Cerebellar nuclear complex (tissue), 1 donor: ENCODE measurements at regions not wholly inside any gene's neighbourhood (a gene's known extent, or its start where the extent isn't known, plus 50 kb on each side); places are given as distances from the start of the nearest gene placed in this dataset.

Experiments
- DNase-seq, 2 experiments: peaks; one replicate each; lab custom pipeline; 2025; lab: John Stamatoyannopoulos, UW

- no peak for DNase-seq
Measured at GRCh38 chr15:48040166-48040817, 80.5 kb upstream of the SLC24A5 start.

GRCh38 chr15:48041454-48041853 is 79.3 kb upstream of the SLC24A5 start:
- no peak for DNase-seq

GRCh38 chr15:48046813-48047438 is 73.9 kb upstream of the SLC24A5 start:
- DNase-seq = no peak

- no peak for DNase-seq
Measured at GRCh38 chr15:48049736-48050135, 71.1 kb upstream of the SLC24A5 start.

- no peak for DNase-seq
Measured at GRCh38 chr15:48052946-48053345, 67.8 kb upstream of the SLC24A5 start.

GRCh38 chr15:48058371-48058770 is 62.4 kb upstream of the SLC24A5 start:
- no peak for DNase-seq

- DNase-seq = no peak
Measured at GRCh38 chr15:48059791-48060190, 61.0 kb upstream of the SLC24A5 start.

- DNase-seq = no peak
Measured at GRCh38 chr15:48060396-48060795, 60.4 kb upstream of the SLC24A5 start.

- no peak for DNase-seq
Measured at GRCh38 chr15:48061605-48062004, 59.2 kb upstream of the SLC24A5 start.

- DNase-seq = no peak
Measured at GRCh38 chr15:48062148-48062872, 58.5 kb upstream of the SLC24A5 start.

GRCh38 chr15:48063411-48063985 is 57.3 kb upstream of the SLC24A5 start:
- DNase-seq = no peak

- no peak for DNase-seq
Measured at GRCh38 chr15:48064421-48064820, 56.4 kb upstream of the SLC24A5 start.

- DNase-seq = no peak
Measured at GRCh38 chr15:48066456-48066855, 54.3 kb upstream of the SLC24A5 start.
